Stimulated activated CD8-positive, alpha-beta memory T cell treated with anti-CD3 and anti-CD28 coated beads, Interleukin-12 subunit alpha, Interleukin-12 subunit beta, amount 100 ng/mL, for 24 hours (primary cell): ENCODE measurements at regions not wholly inside any gene's neighbourhood (a gene's known extent, or its start where the extent isn't known, plus 50 kb on each side); places are given as distances from the start of the nearest gene placed in this dataset.
"Not testable (repeated sequence)": the region's sequence is repeated elsewhere in the genome, so short reads cannot be mapped to it uniquely, and the experiment has no call there.

Experiments used
- DNase-seq: peaks from one replicate; pipeline ENCODE4 v3.0.0-alpha.2; 2020; ENCODE audit errors: extremely low read depth

DNA sequence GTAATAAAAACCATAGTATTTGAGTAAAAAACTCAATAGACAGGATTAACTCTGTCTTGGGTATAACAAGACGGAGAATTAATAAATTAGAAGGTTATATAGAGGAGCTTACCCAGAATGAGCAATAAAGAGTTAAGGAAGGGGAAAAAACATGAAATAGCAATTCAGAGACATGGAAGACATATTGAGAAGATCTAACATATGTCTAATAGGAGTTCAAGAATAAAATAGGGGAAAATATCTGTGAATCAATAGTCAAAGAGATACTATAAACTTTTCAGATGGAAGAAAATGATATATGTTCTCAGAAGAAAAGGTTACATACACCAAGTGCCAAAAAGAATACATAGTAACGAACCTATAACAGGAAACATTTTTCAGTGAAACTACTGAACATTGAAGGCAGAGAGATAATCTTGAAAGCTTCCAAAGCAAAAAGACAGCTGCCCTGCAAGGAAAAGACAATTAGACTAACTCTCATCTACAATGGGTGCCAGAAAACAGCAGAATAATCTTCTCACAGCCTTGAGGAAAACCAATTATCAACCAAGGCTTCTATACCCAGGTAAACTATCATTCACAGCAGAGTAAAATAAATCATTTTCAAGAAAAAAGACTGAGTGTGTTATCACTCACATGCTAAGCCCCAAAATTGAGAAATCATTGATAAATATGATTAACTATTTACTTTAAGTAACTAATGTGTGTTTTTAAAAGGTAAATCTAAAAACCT, 106.0 kb downstream of the ENC1 start:
- DNase-seq = no peak

DNA sequence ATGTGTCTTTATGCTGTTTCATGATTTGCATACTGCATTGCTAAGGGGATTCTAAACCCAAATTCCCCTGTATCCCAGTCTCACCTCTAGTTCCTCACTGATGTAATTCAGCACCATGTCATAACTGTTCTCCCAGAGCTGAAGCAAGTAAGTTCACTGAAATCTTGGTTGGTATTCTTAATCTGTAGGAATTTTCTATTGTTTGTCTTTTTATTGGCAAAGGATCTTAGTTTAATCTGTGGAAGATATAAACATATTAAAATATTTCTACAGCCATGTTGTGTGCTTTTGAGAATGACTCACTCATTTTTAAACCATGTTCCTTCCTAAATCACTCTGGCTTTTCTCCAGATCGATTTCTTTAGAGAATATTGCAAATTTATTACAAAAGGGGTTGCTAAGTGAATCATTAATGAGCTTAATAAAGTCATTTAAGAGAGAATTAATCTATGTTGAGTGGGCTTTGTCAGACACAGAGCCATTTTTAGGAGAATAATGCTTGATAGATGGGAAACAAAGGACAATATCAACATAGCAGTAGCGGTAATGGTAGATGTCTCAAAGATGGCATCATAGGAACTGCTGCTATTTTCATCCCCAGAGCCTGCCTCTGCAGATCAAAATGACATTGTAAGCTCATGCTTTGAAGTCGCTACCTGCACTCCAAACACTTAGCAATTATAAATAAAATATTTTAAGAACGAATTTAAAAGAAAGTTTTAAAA, 110.0 kb downstream of the ENC1 start:
- DNase-seq = no peak

DNA sequence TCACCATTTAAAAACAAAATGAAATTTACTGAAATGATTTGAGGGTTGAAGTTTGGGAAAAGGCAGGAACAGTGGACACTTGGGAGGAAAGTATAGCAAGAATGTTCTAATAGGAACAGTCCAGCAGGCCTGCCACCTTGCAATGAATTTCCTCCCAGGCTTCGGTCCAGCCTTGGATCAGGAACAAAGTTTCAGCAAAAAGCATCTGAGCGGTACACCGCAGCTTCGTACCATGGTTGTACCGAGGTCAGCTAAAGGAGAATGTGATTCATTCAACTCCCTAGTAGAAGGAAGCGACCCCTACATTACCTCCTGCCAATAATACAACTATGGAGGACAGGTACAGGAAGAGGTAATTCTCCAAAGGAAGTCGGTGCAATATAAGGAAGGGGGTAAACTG, 111.4 kb downstream of the ENC1 start:
- no peak for DNase-seq

DNA sequence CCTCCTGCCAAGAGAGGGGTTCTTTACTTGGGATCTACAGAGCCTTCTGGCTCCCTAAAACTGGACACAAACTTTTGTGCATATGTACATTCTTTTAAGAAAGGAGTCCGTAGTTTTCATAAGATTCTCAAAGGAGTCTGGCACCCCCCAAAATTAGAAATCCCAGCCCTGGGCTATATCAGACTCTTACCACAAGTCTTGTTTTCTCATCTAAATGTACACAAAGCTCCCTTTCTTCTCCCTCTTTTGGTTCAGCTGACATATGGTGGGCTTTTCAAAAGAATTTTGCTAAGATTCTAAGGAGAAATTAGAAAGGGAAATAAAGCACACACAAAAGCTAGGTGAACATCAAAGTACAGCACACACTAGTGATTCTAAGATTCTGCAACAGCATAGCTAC, 114.4 kb downstream of the ENC1 start:
- no peak for DNase-seq

DNA sequence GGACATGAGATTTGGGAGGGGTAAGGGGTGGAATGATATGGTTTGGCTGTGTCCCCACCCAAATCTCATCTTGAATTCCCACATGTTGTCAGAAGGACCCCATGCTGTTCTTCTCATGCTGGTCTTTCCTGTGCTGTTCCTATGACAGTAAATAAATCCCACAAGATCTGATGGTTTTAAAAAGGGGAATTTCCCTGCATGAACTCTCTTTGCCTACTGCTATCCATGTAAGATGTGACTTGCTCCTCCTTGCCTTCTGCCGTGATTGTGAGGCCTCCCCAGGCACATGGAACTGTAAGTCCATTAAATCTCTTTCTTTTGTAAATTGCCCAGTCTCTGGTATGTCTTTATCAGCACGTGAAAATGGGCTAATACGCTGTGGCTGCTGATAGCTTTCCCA, 115.8 kb downstream of the ENC1 start:
- DNase-seq = not testable (repeated sequence)

DNA sequence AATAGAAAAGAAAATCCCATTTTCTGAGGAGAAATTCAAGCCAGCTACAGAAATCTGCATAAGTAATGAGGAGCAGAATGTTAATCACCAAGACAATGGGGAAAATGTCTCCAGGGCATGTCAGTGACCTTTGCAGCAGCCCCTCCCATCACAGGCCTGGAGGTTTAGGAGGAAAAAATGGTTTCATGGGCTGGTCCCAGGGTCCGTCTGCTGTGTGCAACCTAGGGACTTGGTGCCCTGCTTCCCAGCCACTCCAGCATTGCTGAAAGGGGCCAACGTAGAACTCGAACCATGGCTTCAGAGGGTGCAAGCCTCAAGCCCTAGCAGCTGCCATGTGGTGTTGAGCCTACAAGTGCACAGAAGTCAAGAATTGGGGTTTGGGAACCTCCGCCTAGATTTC, 116.8 kb downstream of the ENC1 start:
- DNase-seq = not testable (repeated sequence)

DNA sequence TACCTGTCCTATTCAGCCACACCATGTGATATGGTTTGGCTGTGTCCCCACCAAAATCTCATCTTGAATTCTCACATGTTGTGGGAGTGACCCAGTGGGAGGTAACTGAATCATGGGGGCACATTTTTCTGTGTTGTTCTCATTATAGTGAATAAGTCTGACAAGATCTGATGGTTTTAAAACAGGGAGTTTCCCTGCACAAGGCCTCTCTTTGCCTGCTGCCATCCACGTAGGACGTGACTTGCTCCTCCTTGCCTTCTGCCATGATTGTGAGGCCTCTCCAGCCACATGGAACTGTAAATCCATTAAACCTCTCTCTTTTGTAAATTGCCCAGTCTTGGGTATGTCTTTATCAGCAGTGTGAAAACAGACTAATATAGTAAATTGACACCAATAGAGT, 117.7 kb downstream of the ENC1 start:
- not testable (repeated sequence) for DNase-seq

DNA sequence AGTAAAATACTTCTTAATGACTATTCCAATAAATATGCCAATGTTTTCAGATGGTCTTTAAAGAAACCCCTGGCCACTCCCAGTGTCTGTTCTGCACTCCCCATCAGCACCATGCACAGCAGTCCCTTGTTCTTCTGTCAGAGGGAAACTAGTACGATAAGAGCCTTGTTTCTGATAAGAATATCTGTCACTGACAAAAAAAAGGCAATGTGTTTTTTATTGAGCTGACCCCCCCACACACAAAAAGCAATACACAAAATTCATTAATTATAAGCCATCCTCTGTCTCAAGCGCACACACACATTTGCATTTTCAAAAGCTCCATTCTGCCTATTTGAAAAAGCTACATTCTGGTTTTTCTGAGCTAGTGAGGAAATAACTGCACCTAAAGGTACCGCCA, 119.1 kb downstream of the ENC1 start:
- no peak for DNase-seq

DNA sequence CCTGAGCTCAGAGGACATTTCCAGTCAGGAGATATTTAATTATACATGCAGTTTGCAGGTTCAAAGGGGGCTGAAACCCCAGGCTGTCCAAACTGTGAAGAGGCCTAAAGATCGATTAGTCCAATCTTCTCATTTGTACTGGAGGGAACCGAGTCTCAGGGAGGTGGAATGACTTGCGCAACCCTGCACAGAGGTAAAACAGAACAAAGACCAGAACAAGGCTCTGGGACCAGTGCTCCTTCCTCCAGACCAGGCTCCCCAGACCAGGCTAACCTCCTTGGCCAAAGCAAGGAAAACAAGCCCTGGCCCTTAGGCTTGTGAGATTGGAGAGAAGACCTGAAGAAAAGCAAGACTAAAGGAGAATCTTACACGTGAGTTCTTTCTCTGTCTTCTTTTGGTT, 120.8 kb downstream of the ENC1 start:
- DNase-seq = no peak

DNA sequence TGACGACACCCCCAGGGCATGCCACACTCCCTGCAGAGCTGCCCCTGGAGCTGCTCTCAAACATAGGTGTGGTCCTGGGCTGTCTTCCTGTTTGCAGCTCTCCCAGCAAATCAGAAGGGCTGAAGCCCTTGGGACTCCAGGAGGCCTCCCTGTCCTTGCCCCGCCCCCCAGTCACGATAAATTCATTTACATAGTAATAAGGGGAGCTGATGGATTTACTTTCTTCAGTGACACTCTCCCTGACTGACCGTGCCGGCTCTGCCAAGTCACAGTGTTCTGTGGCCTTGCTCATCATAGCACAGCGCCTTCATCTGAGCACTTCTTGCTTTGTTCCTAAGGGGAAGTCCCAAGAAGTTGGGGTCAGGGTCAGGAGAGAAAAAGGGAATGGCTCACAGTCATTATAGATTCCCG, 121.4 kb downstream of the ENC1 start:
- no peak for DNase-seq

DNA sequence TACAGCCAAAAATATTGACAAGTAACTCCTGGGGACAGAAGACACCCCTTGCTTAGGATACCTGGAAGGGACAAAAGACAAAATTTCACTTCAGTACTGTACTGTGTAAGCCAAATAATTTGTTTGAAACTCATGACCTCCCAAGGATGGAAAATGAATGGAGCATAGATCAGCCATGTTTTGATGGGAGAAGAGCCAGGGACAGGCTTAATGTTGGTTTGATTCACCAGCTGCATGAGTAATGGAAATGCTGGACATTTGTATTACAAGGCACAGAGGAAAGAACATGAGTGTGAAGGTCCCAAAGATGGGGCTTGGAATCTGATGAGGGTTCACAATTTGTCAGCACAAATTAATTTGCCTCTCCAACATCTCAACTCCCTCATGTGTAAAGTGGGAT, 122.8 kb downstream of the ENC1 start:
- no peak for DNase-seq

DNA sequence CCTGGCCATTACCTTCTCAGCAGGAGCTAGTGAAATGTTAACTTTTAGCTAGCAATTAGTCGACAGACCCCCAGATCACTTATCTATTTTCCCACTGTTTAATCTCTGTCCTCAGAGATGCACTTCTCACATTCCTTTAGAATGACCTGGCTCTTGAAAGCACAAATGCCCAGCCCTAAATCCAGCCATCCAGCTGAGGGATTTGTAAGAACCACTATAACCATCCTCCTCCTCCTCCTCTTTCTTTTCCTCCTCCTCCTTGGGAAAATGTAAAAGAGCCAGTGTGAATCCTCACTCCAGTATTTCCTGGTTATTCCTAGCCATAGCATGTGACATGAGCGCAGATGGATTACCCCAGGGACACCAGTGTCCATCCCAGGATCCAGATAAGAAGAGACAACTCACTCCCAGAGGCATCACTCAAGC, 124.3 kb downstream of the ENC1 start:
- DNase-seq = no peak

DNA sequence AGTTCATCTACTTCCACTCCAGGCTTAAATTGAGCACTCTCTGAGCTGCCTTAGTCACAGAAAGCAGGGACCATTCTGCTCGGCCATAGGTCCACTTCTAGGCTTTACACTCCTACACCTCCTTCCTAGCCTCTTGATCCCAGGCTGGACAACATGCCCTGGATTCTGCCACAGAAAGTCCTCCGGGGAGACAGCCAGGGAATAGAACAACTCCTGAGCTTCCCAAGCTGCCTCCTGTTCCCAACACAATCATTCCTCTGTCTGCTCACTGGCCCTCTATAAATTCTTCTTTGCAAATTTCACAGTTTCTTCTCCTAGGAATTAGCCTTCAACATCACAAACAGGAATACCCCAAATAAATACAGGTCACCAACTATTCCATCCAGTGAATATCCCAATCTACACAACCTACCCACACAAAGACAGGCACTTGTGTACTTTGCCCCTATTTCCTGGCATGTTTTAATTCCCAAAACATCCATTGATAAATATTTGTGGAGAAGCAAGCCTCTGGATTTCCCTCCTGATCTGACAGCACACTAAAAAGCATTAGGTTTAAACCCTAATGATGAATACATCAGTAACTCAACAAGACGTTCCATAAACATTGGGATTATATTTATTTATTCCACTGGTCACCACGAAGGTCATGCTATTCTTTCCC, 125.5 kb downstream of the ENC1 start:
- DNase-seq = no peak

DNA sequence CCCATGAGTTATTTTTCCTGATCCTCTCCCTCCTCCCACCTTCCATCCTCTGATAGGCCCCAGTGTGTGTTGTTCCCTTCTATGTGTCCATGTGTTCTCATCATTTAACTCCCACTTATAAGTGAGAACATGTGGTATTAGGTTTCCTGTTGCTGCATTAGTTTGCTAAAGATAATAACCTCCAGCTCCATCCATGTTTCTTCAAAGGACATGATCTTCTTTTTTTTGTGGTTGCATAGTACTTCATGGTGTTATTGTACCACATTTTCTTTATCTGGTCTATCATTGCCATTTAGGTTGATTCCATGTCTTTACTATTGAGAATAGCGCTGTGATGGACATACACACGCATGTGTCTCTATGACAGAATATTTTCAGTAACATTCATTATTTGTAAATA, 128.8 kb downstream of the ENC1 start:
- not testable (repeated sequence) for DNase-seq

DNA sequence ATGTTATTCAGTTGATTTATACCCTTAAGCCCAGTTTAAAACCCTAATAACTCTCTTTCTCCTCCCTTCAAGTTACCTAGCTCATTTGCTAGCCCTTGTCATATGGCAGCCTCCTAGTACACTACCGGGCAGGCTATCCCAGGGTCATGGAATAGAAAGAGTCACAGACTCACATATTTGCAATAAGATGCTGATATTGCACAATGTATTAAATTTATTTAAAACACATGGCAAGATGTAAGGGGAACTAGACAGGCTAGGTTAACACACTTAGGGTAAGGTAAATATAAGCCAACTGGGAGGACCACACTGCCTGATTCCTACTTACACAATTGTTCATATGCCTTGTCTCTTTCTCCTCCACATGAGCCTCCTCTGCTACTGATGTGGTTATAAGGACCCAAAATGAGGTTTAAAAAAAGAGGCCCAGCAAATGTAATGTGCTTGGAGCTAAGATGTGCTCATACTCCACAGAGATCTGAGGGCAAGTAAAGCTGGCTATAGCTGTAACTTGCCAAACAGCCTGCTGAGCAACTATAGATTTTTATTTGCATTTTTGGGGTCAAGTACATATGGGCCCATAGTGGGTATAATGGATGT, 130.0 kb downstream of the ENC1 start:
- DNase-seq = no peak

DNA sequence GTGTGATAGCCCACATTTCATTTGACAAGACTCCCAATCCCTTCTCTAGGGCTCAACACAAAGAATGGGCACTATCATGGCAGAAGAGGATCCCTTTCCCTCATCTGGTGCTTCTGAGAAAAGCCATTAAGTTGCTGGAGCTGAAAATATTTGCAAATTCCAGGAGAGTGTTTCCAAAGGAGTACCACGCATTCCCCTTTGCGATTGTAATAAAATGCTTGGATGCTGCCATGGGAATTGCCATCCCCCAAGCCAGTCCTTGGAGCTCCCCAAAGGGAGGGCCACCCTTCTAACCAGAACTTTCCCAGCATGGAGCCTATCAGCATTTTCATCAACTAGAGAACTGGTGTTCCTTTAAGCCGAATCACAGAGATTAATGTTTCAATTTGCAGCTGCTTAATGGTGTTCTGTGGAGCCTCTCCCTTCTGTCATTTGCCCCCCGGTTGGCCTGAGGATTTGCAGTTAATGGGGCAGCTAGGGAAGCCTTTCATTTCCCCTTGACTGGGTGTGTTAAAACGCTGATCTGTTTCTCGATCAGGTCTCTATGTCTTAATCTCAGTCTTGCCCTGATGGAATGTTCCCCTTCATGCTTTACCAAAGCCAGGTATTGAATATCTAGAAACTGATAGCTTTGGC, 133.0 kb downstream of the ENC1 start:
- DNase-seq = no peak

DNA sequence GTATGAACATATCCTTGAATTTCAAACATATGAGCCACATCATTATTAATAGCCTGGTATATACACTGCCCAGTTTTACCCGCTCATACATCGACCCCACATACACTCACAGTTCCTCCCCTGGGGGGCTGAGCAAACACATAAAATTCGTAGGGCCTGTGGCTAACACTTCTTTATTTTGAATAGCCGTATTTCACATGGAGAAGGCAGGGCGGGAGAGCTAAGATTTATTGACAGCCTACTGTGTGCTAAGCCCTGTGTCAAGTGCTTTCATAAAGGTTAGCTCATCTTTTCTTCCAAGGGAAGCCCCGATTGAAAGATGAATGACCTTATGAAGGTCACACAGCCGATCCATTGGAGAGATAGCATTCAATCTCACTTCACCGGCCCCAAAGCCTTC, 134.4 kb downstream of the ENC1 start:
- DNase-seq = no peak

DNA sequence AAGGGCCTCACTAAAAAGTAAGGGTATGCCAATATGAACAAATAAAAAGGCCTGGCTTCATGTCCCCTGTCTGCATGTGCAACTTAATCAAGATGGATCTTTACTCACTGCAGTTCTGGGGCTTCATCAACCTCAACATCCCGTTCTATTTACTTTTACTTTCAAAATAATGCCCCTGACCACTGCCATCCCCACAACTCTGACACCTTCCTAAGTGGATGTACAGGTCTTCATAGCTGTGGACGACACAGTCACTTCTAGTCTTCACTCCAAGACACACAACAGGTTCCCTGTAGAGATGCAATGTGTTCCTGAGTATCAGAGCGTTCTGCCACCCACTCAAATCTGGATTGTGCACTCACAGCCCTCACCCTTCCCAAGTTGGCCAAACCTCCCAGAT, 136.1 kb downstream of the ENC1 start:
- DNase-seq = no peak

DNA sequence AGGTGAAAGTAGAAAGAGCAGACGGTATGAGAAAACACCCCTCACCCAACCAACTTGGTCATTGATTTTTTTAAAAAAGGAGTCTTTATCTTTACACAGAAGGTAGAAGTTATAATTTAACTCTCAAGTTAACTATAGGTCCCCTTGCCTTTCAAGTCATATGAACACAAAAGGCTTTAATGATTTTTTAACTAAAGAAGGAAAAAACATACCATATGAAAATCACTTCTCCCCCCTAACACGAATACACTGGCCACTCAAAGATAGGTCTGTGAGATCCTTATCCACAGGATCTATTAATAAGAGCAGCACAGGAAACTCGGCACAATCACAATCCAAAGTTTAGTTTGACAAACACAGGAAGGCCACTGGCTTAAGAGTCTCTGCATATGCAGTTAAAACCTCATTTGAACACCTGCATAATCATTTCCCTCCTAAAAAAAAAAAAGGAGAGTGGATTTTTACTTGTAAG, 138.0 kb downstream of the ENC1 start:
- DNase-seq = no peak

DNA sequence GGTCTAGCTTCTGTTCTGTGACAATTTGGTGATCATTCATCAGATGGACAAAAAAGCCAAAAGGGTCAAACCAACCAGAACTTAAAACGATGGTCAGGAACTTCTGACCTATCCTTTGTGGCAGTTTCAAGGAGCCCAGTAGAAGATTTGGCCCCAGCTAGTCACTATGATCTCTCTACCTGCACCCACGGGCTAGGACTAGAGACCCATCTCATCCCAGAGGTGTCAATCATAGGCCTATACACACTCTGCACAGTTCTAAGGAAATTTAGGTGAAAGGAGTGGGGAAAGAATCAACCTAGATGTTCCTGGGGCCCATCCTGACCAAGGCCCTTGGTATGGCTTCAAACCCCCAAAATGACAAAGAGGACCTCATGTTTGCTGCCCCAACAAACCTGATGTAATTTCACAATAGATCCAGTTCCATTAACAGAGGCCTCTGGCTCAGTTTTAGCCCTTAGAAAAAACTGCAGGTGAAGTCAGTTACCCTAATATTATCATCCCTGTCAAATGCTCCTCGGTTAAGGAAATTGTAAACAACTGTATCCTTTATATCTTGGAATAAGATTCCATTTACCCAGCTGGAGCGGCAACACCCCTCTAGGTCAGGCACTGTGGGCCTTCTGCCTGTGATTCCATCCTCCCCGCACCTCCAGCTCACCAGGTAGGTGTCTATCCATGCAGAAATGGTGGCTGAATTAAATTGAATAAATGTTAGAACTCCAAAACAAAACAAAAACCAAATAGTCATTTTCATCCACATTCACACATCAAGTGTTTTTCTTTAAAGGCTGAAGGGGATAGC, 138.7 kb downstream of the ENC1 start:
- DNase-seq = no peak
